Liver (tissue), 3 donors: ENCODE measurements at regions not wholly inside any gene's neighbourhood (a gene's known extent, or its start where the extent isn't known, plus 50 kb on each side); places are given as distances from the start of the nearest gene placed in this dataset.

Experiments used
- EGR1 ChIP-seq, 2 donors: IDR thresholded peaks; 2 replicates each; pipeline ENCODE4 v1.6.1; 2016 to 2018; ENCODE audit warnings: antibody characterized with exemption in 2 of 2, low read depth in 2 of 2
- FOXA1 ChIP-seq: IDR thresholded peaks from 2 replicates; pipeline ENCODE4 v1.6.1; 2016; ENCODE audit warnings: antibody characterized with exemption
- GABPA ChIP-seq, 2 donors: IDR thresholded peaks in 1 of 2; conservative IDR thresholded peaks in 1 of 2; 2 replicates each; pipeline ENCODE4 v1.6.1; 2016; ENCODE audit warnings: antibody characterized with exemption in 2 of 2, mild to moderate bottlenecking in 1 of 2, moderate library complexity in 1 of 2
- HNF4G ChIP-seq: IDR thresholded peaks from 2 replicates; pipeline ENCODE4 v1.6.1; 2016; ENCODE audit warnings: antibody characterized with exemption
- JUND ChIP-seq, 2 donors: IDR thresholded peaks; 2 replicates each; pipeline ENCODE4 v1.6.1; 2016; ENCODE audit warnings: antibody characterized with exemption in 2 of 2
- MAX ChIP-seq: IDR thresholded peaks from 2 replicates; pipeline ENCODE4 v1.6.1; 2016; ENCODE audit warnings: antibody characterized with exemption
- RAD21 ChIP-seq, 2 donors: IDR thresholded peaks; 2 replicates each; pipeline ENCODE4 v1.6.1; 2016; ENCODE audit warnings: antibody characterized with exemption in 2 of 2, mild to moderate bottlenecking in 2 of 2
- REST ChIP-seq: IDR thresholded peaks from 2 replicates; pipeline ENCODE4 v1.6.1; 2016; ENCODE audit warnings: antibody characterized with exemption, mild to moderate bottlenecking
- RXRA ChIP-seq, 2 donors: IDR thresholded peaks; 2 replicates each; pipeline ENCODE4 v1.6.1; 2017 to 2018; ENCODE audit warnings: antibody characterized with exemption in 2 of 2, mild to moderate bottlenecking in 1 of 2
- SP1 ChIP-seq: IDR thresholded peaks from 2 replicates; pipeline ENCODE4 v1.6.1; 2018; ENCODE audit warnings: antibody characterized with exemption, mild to moderate bottlenecking
- TAF1 ChIP-seq: conservative IDR thresholded peaks from 2 replicates; pipeline ENCODE4 v1.6.1; 2016; ENCODE audit warnings: antibody characterized with exemption, mild to moderate bottlenecking
- YY1 ChIP-seq: IDR thresholded peaks from 2 replicates; pipeline ENCODE4 v1.6.1; 2016; ENCODE audit warnings: antibody characterized with exemption, mild to moderate bottlenecking
- TF ChIP-seq, protein P1 (sequence below): fragments of 150-350 bp; IDR thresholded peaks from 2 replicates; pipeline ENCODE4 v1.5.1; 2017; ENCODE audit warnings: improper control_type of control experiment, low read depth, low read length; ENCODE audit not compliant: missing input control
- TF ChIP-seq, protein P2 (sequence below): IDR thresholded peaks from 2 replicates; pipeline ENCODE4 v1.6.1; 2016; ENCODE audit warnings: antibody characterized with exemption
- donor health status: healthy.
- donor health status: healthy.

DNA sequence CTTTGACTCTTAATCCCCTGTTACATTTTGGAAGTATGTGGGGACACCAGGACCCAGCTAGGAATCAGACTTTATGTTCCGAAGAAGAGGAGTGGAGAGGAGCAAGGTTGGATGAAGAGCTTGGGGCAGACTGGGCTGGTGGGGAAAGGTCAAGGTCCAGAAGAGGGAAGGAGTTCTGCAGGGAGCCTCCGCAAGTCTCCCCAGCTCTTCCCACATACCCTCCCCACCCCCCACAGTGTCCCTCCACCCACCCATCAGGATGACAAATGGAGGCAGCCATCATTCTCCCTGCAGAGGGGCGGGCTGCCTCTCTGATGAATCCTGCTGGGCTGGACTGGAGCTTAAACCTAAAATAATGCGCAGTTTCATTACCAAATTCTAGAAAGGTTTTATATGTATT, 77.2 kb downstream of the ACKR3 start:
- TF ChIP-seq, protein P1, sequence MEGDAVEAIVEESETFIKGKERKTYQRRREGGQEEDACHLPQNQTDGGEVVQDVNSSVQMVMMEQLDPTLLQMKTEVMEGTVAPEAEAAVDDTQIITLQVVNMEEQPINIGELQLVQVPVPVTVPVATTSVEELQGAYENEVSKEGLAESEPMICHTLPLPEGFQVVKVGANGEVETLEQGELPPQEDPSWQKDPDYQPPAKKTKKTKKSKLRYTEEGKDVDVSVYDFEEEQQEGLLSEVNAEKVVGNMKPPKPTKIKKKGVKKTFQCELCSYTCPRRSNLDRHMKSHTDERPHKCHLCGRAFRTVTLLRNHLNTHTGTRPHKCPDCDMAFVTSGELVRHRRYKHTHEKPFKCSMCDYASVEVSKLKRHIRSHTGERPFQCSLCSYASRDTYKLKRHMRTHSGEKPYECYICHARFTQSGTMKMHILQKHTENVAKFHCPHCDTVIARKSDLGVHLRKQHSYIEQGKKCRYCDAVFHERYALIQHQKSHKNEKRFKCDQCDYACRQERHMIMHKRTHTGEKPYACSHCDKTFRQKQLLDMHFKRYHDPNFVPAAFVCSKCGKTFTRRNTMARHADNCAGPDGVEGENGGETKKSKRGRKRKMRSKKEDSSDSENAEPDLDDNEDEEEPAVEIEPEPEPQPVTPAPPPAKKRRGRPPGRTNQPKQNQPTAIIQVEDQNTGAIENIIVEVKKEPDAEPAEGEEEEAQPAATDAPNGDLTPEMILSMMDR, result no peak
- TF ChIP-seq SP1 (no peak), JUND (IDR thresholded peaks at IDR 0.05) (no peak), MAX (no peak), TAF1 (no peak), RXRA (IDR thresholded peaks at IDR 0.05) (no peak), YY1 (no peak), RAD21 (IDR thresholded peaks at IDR 0.05) (no peak), REST (no peak), EGR1 (IDR thresholded peaks at IDR 0.05; ENCODE audit: low read depth in 2 of 2) (no peak), FOXA1 (no peak), HNF4G (no peak), GABPA (IDR thresholded peaks at IDR 0.05 in 1 of 2, conservative IDR thresholded peaks at IDR 0.05 in 1 of 2) (no peak)
- TF ChIP-seq, protein P2, sequence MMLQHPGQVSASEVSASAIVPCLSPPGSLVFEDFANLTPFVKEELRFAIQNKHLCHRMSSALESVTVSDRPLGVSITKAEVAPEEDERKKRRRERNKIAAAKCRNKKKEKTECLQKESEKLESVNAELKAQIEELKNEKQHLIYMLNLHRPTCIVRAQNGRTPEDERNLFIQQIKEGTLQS, result no peak
